ENCODE measurements at regions not wholly inside any gene's neighbourhood (a gene's known extent, or its start where the extent isn't known, plus 50 kb on each side); places are given as distances from the start of the nearest gene placed in this dataset.

GRCh38 chr12:127145241-127145928 is 1121.6 kb upstream of the TMEM132C start:
- no peak for TF ChIP-seq CTCF (IDR thresholded peaks at IDR 0.05; ENCODE audit: low read depth, low read length)
- DNase-seq (ENCODE audit: low read depth in 2 of 2) = peak in 1 of 2 donors; percentile 41
- H3K4me3 ChIP-seq (replicated peaks in 1 of 2; ENCODE audit: low read depth in 2 of 2, low read length in 2 of 2) = peak overlapping the region; percentile 29 to 54

- peak overlapping the region; percentile 40 to 54 for H3K4me3 ChIP-seq (replicated peaks in 1 of 2; ENCODE audit: low read depth in 2 of 2, low read length in 2 of 2)
- DNase-seq (ENCODE audit: low read depth in 2 of 2) = peak; percentile 55 to 71
- TF ChIP-seq CTCF (IDR thresholded peaks at IDR 0.05; ENCODE audit: low read depth, low read length) = no peak
Measured at GRCh38 chr12:127145929-127146789, 1120.8 kb upstream of the TMEM132C start.

- no peak overlapping the region for H3K4me3 ChIP-seq (replicated peaks in 1 of 2; ENCODE audit: low read depth in 2 of 2, low read length in 2 of 2)
- DNase-seq (ENCODE audit: low read depth in 2 of 2) = no peak
- no peak for TF ChIP-seq CTCF (IDR thresholded peaks at IDR 0.05; ENCODE audit: low read depth, low read length)
Measured at GRCh38 chr12:127146991-127147718, 1119.8 kb upstream of the TMEM132C start.

- no peak for TF ChIP-seq CTCF (IDR thresholded peaks at IDR 0.05; ENCODE audit: low read depth, low read length)
- no peak for DNase-seq (ENCODE audit: low read depth in 2 of 2)
- H3K4me3 ChIP-seq (replicated peaks in 1 of 2; ENCODE audit: low read depth in 2 of 2, low read length in 2 of 2) = no peak overlapping the region
Measured at GRCh38 chr12:127147724-127148123, 1119.2 kb upstream of the TMEM132C start.

GRCh38 chr12:127148318-127148717 is 1118.7 kb upstream of the TMEM132C start:
- no peak for DNase-seq (ENCODE audit: low read depth in 2 of 2)
- H3K4me3 ChIP-seq (replicated peaks in 1 of 2; ENCODE audit: low read depth in 2 of 2, low read length in 2 of 2) = no peak overlapping the region
- TF ChIP-seq CTCF (IDR thresholded peaks at IDR 0.05; ENCODE audit: low read depth, low read length) = no peak

GRCh38 chr12:127149226-127149964 is 1117.6 kb upstream of the TMEM132C start:
- TF ChIP-seq CTCF (IDR thresholded peaks at IDR 0.05; ENCODE audit: low read depth, low read length) = no peak
- peak; percentile 15 to 36 for DNase-seq (ENCODE audit: low read depth in 2 of 2)
- H3K4me3 ChIP-seq (replicated peaks in 1 of 2; ENCODE audit: low read depth in 2 of 2, low read length in 2 of 2) = no peak overlapping the region

Data from cardiac fibroblast (primary cell).